ENCODE measurements at regions not wholly inside any gene's neighbourhood (a gene's known extent, or its start where the extent isn't known, plus 50 kb on each side); places are given as distances from the start of the nearest gene placed in this dataset.

DNA sequence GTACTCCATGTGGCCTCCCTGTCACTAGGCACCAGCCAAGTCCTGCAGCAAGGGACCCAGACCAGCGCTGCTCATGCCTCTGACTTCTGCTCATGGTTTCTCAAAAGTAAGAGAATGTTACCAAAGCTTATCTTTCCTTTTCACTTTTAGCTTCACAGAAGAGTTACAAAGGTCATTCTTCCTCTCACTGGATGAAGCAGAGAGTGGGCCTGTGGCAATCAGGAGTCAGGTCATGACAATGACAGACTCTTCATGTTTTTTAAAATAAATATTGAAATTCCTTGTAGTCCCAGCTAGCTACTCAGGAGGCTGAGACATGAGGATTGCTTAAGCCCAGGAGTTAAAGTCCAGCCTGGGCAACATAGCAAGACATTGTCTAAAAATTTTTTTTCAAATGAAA is 126.1 kb downstream of the OSR1 start:
- no peak for DNase-seq

DNA sequence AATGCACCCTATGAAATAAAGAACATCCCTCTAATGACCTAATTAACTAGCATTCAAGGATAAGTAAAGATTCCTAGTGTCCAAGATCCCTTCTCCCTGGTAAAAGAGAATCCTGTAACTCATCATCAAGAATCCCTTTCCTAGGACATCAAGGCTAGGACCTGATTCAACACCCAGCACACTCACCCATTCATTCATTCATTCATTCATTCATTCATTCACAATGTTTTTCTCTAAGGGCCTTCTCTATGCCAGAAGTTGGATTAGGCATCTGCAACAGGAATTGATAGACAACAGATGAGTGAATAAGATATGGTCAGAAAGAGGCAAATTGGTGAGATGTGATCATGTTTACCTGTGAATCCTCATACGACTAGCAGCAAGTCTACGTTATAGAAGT is 126.8 kb downstream of the OSR1 start:
- DNase-seq, result no peak

DNA sequence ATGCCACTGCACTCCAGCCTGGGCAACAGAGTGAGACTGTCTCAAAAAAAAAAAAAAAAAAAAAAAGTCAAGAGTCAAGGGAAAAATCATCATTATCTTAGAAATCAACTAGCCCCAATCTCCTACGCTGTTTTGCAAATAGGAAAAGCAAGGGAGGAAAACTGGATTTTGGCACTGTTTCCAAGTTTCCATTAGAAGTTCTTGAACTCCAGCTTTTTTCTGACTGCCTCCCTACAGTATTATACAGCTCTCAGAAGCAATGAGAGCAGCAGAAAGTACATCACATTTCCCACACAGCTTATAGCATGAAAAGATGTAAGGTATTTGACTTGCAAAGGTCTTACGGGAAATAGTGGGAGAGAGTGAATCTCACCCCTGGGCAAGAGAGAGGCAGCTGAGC is 127.8 kb downstream of the OSR1 start:
- no peak for DNase-seq

DNA sequence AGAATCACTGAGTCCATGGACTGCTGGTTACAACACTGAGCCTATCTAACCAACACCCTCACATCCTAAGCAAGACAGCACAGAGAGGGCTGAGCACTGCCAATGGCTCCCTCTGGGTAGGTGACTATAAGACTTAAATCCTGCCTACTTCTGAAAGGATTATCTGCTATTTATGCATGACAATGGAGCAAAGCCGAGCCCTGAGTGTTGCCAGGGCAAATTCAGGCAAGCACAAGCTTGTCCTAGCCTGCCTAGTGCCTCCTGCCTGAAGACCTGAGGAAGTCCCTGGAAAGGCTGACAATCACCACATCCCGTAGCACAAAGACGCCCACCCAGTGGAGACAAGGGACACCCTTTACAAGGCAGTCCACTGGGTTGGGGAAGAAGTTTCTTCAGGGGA is 129.7 kb downstream of the OSR1 start:
- DNase-seq, result peak in 1 of 2 experiments; percentile 41

DNA sequence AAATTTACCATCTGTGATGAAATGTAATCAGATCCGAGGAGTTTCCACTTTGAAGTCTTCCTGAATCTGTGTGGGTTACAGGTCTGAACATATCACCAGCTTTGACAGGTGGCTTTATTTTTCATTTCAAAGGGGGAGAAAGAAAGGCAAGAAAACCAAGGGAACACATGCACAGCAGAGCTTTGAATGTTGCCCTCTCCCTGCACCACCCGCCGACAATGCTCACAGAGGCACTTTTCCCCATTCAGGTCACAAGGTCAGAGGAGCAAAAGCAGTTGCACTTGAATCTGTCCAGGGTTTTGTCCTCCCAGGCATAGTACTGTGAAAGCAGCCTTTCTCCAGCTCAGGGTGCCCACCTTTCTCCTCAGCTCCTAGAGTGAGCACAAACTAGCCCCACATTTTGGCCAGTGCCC is 130.2 kb downstream of the OSR1 start:
- DNase-seq, result no peak

DNA sequence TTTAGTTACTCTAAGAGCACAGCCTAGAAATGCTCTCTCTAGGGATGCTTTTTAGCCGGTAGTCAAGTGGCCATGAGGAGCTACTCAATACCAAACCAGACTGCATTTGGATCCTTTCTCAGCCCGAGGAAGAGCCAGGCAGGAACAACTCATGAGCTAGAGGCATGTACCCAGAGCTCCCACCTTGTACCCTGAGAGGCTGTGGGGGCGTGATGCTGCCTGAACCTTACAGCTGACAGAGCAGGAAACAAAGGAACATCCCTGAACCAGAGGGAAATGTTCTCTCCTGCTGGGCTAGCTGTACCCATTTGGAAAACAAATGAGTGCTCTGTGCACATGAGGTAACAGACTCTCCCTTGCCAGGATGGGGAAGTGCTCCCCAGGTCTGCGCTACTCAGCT is 131.6 kb downstream of the OSR1 start:
- no peak for DNase-seq

DNA sequence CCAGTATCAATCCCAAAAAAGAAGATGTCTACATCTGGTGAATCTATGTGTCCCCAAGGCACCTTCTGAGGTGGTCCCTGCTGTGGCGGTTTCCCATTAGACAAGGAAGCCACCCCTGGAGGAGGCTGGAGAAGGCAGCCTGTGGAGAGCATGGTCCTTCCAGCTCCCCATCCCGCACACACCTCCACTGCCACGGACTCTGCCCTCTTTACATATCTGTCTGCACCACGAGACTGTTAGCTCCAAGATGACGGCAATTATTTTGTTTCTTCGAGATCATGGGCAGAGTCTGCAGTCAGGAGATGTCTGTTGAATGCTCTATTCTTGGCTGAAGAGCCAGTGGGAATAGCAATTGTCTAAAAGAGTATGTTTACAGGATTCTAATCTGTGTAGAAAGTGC is 132.0 kb downstream of the OSR1 start:
- DNase-seq, result no peak

DNA sequence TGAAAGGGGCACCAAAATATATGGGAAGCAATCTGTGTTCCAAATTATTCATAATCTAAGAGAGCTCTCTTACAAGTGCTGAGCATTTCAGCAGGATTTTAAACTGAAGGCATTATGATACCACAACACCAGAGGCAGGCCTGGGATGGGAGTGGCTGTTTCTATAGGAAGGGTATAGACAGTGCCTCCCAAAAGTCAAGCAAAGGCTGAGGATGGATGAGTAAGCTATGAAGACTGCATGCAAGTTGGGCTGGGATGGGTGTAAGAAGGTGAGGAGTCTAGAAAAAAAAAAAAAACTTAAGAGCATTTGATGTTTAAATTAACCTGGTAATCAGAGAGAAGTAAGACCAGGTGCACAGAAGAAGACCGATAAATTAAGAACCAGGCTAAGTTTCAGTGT is 132.5 kb downstream of the OSR1 start:
- DNase-seq, result no peak

DNA sequence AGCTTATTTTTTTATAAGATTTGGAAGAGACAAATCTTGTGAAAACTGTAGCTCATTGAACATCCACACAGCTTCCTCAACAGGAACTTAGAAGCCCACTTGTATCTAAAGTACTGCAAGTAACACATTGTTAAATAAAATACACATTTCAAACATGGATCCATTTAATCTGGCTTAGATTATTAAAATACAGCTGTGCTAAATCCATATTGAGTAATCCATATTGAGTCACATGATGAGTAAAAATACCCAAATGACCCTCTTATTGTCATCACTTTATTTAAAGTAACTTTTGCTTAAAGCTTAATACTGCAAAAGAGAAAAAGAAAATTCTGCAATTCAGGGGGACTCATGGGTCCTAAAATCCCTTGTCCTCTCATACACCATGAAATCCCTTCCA is 133.3 kb downstream of the OSR1 start:
- DNase-seq, result no peak

DNA sequence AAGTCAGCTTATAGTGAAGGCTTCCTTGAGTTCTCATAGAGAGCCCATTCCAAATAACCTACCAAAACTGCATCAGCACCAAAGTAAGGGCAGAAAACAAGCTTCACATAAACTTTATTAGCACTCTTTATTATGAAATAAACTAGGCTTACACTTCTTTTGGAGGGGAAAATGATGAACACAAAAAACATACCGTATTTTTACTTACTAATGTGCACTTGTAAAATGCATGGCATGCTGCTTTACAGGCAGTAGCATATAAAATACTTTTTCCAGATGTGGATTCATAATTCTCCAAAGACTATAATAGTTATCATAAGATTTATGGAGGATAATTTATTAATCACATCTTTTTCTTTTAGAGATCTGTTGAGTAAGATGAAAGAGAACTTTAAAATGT is 133.9 kb downstream of the OSR1 start:
- DNase-seq, result no peak

DNA sequence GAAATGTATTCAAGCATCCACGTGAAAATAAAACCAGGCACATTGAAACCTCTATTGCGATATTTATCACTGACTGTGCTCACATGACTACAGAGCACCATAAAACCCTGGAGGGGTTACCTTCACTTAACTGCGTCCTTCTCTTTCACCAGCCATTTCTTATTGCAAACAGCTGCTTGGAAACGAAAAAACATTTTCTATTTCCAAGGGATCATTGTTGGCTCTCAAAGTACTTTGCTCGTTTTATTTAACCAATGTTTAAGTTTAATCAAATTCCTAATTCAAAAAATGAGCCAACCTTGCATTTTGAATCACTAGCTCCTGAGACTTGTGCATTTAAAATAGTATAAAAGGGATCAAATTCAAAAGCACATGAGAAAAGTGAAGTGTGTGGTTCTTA is 134.4 kb downstream of the OSR1 start:
- no peak for DNase-seq

DNA sequence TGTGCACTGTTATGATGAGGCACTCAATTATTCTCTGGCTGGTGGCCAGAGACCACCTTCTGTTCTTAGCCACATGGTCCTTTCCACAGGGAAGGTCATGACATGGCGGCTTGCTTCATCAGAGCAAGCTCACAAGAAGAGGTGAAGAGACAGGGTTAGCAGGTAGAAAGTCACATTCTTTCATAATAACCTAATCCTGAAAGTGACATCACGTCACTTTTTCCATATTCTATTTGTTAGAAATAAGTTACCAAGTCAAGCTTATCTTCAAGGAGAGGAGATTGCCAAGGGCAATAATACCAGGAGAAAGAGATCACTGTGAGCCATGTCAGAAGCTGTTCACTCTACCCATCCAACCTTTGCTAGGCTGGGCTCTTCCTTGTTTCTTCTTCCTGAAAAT is 139.4 kb downstream of the OSR1 start:
- DNase-seq, result no peak

DNA sequence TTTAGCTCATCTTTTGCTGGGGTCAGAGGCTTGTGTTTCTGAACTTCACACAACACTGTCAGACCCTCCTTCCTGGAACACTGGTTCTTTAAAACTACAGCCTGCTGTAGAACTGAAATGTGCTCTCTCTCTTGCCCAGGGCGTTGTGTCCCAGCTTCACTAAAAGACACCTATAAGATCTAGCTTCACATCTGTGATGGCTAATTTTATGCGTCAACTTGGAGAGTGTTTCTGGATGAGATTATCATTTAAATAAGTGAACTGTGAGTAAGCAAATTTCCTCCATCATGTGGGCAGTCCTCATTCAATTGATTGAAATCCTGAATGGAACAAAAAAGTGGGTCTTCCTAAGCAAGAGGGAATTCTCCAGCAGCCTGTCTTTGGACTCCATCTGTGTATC is 140.3 kb downstream of the OSR1 start:
- no peak for DNase-seq

DNA sequence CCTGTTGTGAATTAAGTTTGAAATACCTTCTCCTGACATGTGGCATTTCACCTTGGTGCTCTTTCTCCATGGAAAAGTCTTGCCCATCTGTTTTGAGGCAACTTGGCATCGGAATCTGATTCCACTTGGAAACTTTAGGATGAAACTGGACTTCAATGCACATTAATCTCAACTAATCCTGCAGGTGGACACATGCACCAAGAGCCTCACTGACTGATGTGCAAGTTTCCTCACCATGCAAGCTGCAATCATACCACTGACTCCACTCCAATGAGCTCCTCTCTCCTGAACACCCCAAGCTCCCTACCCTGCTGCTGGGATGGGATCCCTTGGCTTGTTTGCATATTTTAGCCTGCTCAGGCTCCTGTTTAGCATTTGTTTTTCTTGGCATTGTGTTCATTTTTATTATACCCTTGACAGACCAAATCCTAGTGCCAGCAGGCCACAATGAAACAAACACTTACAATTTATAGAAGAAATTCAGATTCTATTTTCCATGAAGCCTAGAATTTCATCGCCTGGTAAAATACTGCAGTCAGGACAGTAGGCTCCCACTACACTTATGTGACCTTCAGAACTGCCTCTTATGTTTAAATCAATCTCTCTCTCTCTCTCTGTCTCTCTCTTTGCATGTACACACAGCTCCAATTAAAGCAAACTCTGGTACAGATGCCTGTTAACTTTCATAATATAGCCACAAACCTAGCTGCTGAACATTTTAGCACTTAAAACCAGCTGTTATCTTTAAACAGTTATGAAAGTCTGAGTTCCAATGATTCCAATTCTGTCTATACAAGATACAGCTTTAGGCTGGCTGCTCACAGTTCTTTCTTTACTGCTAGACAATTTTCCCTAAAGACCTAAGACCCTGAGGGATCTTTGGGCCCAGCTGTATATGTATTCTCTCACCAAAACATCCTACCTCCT is 141.5 kb downstream of the OSR1 start:
- DNase-seq, result no peak

DNA sequence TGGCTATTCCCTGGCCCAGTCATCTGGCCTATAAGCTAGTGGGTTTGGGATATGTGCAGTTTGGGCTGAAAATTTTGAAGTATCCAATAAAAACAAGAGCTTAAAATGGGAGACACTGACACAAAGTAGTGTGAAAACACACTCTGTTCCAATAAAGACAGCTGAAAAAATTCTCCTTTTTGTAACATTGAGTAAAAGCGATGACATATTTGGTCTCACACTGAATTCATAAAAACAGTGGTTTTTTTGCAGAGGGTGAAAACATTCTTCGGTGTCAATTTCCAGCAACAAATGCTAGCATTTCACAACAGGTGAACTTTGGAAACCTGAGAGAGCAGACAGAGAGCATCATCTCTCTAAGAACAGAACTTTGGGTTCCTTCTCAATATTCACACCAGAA is 142.2 kb downstream of the OSR1 start:
- DNase-seq, result no peak

DNA sequence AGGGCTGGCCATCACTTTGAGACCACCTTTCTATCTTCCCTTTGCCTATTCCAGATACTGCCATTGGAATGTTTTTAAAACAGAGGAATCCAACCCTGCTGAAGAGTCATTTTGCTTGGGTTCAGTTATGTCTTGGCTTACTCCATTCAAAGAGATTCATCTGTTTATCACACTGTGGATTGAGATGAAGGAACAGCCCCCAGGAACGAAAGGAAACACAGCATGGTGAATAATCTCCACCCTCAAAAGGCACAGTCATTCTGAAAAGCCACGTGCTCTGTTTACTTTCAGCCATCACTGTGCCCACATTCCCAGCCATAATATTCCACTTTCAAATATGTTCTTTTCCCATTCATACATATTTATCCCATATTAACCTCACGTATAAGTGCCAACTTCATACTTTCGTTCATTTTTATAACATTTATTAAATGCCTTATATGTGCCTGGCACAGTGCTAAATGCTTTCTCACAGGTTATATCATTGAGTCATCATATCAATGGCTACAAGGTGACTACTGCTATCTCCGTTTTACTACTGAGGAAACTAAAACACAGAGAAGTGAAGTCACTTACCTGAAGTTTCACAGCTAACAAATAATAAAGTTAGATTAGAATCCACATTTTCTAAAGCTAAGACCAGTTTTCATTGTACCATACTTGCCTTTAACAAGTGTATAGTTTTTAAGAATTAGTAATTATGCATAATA is 143.6 kb downstream of the OSR1 start:
- no peak for DNase-seq

DNA sequence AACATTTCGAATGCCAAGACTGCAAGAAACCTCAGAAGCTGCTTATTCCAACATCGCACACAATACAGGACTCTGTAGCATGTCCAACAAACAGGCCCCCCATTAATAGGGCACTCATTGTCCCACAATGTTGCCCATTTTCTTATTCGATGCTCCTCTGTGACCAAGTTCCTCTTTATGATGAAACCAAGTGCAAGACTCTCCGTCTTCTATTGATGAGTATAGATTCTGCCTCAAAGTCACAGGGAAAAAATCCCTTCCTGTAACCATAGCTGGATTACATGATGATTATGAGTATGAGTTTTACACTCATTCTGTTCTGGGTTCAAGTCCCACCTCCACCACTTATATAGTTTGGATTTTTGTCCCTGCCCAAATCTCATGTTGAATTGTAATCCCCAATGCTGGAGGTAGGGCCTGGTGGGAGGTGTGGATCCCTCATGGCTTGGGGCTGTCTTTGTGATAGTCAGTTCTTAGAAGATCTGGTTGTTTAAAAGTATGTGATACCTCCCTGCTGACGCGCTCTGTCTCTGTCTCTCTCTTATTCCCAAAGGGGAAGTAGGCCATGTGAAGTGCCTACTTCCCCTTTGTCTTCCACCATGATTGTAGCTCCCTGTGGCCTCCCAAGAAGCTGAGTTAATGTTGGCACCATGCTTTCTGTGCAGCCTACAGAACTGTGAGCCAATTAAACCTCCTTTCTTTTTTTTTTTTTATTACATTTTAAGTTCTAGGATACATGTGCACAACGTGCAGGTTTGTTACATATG is 148.7 kb downstream of the OSR1 start:
- DNase-seq, result no peak

DNA sequence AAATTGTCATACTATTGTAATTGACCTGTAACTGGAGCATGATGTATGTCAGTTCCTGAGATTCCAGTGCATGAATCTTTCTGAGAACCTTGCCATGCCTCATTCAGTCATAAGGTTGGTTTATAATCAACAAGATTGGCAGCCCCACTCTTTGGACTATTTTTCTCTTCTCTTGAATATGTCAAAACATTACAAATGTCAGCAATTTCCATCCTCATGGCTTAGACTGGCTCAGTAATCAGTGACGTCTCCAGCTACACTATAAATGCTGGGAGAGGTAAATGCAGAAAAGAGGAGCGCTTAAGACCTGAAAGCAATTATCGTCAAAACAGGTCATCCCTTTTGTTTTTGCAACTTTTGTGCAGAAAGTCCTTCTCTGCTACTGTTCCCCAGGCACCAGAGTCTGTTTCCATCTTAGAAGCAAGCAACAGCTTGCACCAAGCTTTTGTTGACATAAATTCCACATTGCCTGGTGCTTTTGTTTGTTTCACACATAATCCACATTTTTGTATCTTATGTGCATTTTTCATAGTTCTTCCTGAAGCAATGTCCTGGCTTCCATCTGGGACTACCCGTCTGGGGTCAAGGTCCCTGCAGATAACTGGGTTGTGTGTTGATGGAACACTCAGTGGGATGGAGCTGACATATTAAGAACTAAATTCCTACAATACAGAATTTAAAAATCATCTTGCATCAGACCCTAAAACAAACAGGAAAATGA is 149.8 kb downstream of the OSR1 start:
- no peak for DNase-seq

DNA sequence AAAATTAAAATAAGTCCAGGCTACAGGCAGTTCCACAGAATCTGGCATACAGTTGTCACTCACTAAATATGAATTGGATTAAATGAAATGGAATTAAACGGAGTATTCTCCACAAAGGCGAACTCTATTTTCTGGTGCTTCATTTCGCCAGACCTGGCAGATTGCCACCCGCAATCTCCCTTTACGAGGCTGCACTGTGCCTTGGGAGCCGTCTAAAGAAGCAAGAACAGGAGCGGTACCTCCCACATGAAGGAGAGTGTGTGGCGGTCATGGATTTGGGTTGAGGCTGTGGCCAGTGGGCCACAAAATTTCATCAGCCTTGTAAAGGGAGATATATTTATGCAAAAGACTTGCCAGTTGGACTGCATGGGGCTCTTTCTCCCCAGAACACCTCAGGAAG is 151.0 kb downstream of the OSR1 start:
- DNase-seq, result no peak

DNA sequence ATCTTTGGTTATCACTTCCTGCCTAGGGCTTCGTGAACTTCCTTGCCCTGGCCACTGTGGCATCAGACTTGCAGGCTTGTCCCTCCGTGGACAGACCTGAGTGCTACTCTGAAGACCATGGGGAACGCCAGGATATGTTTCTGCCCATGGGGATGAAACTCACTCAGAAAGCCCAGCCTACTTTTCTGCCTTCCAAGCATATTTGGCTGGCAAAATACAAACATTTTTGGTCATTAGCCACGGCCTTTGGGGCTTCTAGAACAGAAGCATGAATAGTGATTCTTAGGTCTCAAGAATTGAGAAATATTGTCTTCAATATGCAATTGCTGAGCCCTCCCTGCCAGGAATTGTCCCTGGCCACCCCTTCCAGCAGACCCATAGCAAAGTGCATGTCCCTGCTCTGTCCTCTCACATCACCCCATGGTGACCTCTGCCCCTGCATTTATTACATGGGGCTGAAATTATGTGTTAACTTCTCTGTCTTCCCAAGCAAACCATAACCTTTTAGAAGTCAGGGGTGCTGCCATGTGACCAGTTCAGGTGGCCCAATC is 152.4 kb downstream of the OSR1 start:
- no peak for DNase-seq

DNA sequence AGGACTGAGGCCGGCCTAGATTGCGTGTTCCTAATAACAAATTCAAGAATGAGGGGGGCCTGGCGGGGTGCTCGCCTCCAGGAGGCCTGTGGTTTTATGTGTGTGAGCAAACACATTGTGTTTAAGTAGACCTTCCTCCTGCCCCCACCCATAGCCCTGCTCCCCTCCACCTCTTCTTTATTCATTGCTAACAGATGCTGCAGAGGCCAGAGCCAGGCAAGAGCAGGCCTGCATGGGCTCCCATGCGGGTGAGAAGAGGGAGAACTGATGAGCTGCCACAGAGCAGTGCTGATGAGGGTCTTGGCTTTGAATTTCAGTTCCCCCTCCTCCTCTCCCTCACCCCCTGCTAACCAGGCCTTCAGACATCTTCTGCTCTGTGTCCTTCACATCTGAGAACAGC is 154.6 kb downstream of the OSR1 start:
- no peak for DNase-seq

DNA sequence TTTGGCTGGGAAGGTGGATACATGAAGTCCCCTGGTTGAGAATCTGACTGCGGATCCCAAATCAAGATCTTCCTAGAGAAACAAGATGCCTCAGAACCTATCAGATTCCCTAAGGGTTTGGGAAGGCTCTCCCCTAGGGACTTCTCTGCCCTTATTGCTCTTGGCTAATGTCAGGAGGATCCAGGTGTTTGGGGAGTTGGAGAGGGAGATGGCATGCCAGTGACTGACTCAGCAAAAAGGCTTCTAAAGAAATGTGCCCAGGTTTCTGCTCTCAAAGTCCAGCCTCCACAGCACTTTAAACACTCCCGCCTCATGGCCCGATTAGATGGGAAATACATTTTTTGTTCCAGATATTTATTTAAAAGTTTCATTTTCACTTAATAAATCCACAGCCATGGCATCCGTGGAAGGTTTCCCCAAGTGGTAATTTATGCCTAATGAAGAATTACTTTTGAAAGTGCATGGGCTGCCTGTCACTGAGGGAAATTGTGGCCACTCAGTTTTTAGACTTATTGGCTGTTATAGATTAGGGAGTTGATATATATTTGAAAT is 156.4 kb downstream of the OSR1 start:
- DNase-seq, result no peak

Measured in NCI-H187 (cell line).